ENCODE measurements at regions not wholly inside any gene's neighbourhood (a gene's known extent, or its start where the extent isn't known, plus 50 kb on each side); places are given as distances from the start of the nearest gene placed in this dataset.

DNA sequence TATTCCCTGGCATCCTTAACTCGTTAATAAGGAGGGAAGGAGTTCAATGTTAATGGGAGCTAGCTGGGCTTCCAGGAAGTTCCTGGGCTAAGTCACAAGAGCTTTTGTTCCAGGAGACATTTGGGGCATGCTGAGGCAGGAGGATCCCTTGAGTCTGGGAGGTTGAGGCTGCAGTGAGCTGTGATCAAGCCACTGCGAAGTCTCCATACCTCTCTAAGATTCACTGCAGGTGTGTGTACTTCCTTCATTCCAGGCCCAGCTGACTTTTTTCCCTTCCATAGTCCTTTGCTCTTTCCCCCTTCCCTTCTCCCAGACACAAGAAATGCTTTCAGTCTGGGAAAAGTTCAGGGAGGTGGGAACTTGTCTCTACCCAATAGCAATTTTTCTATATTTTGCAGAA is 489.8 kb downstream of the NPIPA7 start:
- intact Hi-C loops (cut with DNase I; ENCODE audit: low total_unique reads): no loop called here
- TF ChIP-seq, protein P1, sequence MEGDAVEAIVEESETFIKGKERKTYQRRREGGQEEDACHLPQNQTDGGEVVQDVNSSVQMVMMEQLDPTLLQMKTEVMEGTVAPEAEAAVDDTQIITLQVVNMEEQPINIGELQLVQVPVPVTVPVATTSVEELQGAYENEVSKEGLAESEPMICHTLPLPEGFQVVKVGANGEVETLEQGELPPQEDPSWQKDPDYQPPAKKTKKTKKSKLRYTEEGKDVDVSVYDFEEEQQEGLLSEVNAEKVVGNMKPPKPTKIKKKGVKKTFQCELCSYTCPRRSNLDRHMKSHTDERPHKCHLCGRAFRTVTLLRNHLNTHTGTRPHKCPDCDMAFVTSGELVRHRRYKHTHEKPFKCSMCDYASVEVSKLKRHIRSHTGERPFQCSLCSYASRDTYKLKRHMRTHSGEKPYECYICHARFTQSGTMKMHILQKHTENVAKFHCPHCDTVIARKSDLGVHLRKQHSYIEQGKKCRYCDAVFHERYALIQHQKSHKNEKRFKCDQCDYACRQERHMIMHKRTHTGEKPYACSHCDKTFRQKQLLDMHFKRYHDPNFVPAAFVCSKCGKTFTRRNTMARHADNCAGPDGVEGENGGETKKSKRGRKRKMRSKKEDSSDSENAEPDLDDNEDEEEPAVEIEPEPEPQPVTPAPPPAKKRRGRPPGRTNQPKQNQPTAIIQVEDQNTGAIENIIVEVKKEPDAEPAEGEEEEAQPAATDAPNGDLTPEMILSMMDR (IDR thresholded peaks at IDR 0.05): no peak
- TF ChIP-seq POLR2A (IDR thresholded peaks at IDR 0.05): no peak

DNA sequence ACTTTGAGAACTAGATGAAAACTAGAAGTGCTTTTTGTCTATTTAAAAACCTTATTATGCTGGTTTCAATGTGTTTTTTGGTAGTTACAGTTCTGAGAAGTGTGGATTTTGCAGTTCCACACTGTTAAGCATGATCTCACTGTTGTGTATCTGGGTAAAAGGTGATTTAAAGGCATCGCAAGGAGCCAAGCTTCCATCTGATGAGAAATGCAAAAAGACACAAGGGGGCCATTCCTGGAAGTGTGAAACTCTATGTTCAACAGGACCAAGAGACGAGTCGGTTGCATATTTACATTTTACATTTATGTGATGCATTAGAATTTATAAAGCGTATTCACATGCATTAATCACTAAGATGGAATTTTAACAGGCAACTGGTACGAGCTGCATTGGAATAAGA is 490.8 kb downstream of the NPIPA7 start:
- Histone ChIP-seq H3K36me3 (no peaks in the 10 kb centered on the region), H3K27ac (no peak overlapping the region), H3K27me3 (no peaks in the 10 kb centered on the region), H3K4me3 (no peak overlapping the region), H3K9me3 (no peaks in the 10 kb centered on the region), H3K4me1 (no peaks in the 10 kb centered on the region)
- intact Hi-C loops (cut with DNase I; ENCODE audit: low total_unique reads): no loop called here
- no peak for DNase-seq
- no peak for TF ChIP-seq POLR2A (IDR thresholded peaks at IDR 0.05)
- TF ChIP-seq, protein P1 (IDR thresholded peaks at IDR 0.05): no peak

More for the DNA sequence above, 489.8 kb downstream of the NPIPA7 start:
- no peaks in the 10 kb centered on the region for H3K9me3 ChIP-seq
- no peak overlapping the region for H3K4me3 ChIP-seq
- H3K27ac ChIP-seq: no peak overlapping the region
- no peaks in the 10 kb centered on the region for H3K36me3 ChIP-seq
- H3K27me3 ChIP-seq: no peaks in the 10 kb centered on the region
- H3K4me1 ChIP-seq: no peaks in the 10 kb centered on the region
- DNase-seq: no peak

DNA sequence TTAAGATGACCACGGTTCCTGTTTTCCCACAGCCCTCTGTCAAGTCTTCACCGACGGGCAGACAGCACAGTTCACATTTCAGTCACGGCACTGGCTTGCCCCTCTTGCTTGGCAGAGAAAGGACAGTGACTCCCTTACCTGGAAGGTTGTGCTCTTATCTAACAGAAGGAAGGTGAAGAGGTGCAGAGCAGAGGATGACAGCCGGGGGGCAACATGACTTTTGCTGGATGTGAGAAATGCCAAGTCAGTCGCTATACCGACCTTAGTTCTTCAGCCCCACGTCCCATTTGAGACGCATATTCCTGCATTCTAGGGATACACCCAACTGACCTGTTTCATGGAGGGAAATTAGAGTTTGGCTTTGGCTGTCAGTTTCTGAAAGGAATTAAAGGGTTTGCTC is 492.3 kb downstream of the NPIPA7 start:
- TF ChIP-seq, protein P1 (IDR thresholded peaks at IDR 0.05): no peak
- no peak overlapping the region for H3K4me3 ChIP-seq
- no peaks in the 10 kb centered on the region for H3K4me1 ChIP-seq
- H3K27ac ChIP-seq: no peak overlapping the region
- no peak for DNase-seq
- intact Hi-C loops (cut with DNase I; ENCODE audit: low total_unique reads): no loop called here
- H3K27me3 ChIP-seq: no peaks in the 10 kb centered on the region
- no peaks in the 10 kb centered on the region for H3K9me3 ChIP-seq
- no peaks in the 10 kb centered on the region for H3K36me3 ChIP-seq

DNA sequence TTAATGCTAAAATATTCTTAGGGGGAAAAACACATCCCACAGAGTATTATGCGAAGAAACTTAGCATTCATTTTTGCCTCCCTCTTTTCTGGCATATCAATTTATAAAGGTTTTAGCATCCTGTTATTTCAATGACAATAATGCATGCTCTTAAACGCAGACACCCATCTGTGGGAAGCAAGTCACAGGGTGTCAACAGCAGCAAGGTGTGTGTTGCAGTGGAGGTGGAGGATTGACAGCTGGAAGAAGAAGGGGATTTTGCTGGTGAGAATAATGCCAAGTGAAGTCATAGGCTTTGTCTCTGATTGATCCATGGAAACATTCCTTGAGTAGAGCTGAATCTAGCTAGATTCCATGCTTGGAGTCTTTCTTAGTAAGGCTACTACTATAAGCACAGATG is 498.1 kb downstream of the NPIPA7 start:
- TF ChIP-seq POLR2A (IDR thresholded peaks at IDR 0.05): no peak
- TF ChIP-seq, protein P1 (IDR thresholded peaks at IDR 0.05): no peak
- Histone ChIP-seq H3K27ac (no peak overlapping the region), H3K4me1 (no peaks in the 10 kb centered on the region), H3K4me3 (no peak overlapping the region), H3K27me3 (no peaks in the 10 kb centered on the region), H3K9me3 (no peaks in the 10 kb centered on the region), H3K36me3 (no peaks in the 10 kb centered on the region)
- intact Hi-C loops (cut with DNase I; ENCODE audit: low total_unique reads): no loop called here
- DNase-seq: no peak

DNA sequence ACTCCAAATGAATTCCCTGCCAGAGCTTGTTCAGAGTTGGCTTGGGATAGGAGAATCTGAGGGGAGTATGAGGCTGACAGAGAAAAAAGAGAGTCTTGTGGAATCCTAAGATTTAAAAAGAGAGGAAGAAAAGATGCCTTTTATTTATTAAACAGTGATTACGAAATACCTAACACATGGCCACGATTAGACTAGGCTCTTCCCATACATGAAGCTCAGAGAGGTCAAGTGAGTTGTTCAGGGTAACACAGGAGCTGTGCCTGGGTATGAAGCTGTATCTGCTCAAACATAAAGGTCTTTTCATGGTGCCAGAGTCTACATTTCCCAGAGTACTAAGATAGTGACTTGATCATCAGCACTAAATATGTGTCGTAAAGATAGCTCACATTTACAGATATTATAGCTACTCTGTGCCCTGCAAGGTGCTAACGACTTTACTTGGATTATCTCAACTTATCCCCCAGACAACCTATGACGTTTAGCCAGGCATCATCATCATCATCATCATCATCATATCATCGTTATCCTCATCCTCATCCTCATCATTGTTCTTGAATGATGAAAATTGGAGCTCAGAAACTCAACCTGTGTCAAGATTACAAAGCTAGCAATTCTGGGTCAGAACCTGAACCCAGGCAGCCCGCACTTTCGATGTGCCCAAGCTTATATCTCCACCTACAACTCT is 500.8 kb downstream of the NPIPA7 start:
- H3K4me1 ChIP-seq: no peaks in the 10 kb centered on the region
- intact Hi-C loops (cut with DNase I; ENCODE audit: low total_unique reads): no loop called here
- no peaks in the 10 kb centered on the region for H3K27me3 ChIP-seq
- no peak overlapping the region for H3K27ac ChIP-seq
- H3K9me3 ChIP-seq: no peaks in the 10 kb centered on the region
- no peak for TF ChIP-seq POLR2A (IDR thresholded peaks at IDR 0.05)
- H3K4me3 ChIP-seq: no peak overlapping the region
- H3K36me3 ChIP-seq: no peaks in the 10 kb centered on the region
- DNase-seq: no peak

DNA sequence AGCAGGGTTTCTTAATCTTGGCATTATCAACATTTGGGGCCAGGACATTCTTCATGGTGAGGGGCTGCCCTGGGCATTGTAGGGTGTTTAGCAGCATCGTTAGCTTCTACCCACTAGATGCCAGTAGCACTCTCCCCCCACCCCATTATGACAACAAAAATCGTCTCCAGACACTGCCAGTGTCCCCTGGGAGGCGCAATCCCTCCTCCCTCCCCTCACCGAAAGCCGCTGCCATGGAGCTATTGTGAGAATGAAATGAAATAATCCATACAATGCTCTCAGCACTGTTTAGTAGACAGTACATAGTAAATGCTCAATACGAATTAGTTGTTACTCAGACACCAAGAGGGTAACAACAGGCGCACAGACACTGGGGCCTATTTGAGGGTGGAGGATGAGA is 502.9 kb downstream of the NPIPA7 start:
- no peaks in the 10 kb centered on the region for H3K36me3 ChIP-seq
- intact Hi-C loops (cut with DNase I; ENCODE audit: low total_unique reads): no loop called here
- no peak overlapping the region for H3K27ac ChIP-seq
- no peaks in the 10 kb centered on the region for H3K27me3 ChIP-seq
- no peaks in the 10 kb centered on the region for H3K9me3 ChIP-seq
- no peak overlapping the region for H3K4me3 ChIP-seq
- no peak for TF ChIP-seq POLR2A (IDR thresholded peaks at IDR 0.05)
- TF ChIP-seq, protein P1 (IDR thresholded peaks at IDR 0.05): no peak
- DNase-seq: no peak
- no peaks in the 10 kb centered on the region for H3K4me1 ChIP-seq

Data from uterus (tissue), 3 donors.